HFFc6 (cell line): ENCODE measurements at regions not wholly inside any gene's neighbourhood (a gene's known extent, or its start where the extent isn't known, plus 50 kb on each side); places are given as distances from the start of the nearest gene placed in this dataset.

Source experiments
- DNase-seq: peaks from one replicate; pipeline ENCODE4 v3.0.0-alpha.2; 2018
- H3K27ac Mint-ChIP-seq: 2 replicates; pipeline ENCODE4 v1.8.0; 2020; ENCODE audit warnings: mild to moderate bottlenecking, mixed read lengths
- H3K27me3 Mint-ChIP-seq: 2 replicates; pipeline ENCODE4 v1.8.0; 2021; ENCODE audit warnings: mild to moderate bottlenecking, moderate library complexity, mixed read lengths; ENCODE audit not compliant: insufficient read depth
- H3K36me3 Mint-ChIP-seq: 2 replicates; pipeline ENCODE4 v1.8.0; 2021; ENCODE audit warnings: low read depth, mixed read lengths
- H3K4me1 Mint-ChIP-seq: 2 replicates; pipeline ENCODE4 v1.8.0; 2020; ENCODE audit warnings: low read depth, mixed read lengths
- H3K4me3 Mint-ChIP-seq: 2 replicates; pipeline ENCODE4 v1.8.0; 2020; ENCODE audit warnings: mild to moderate bottlenecking, moderate library complexity, mixed read lengths
- H3K9me3 Mint-ChIP-seq: 2 replicates; pipeline ENCODE4 v1.8.0; 2020; ENCODE audit warnings: mild to moderate bottlenecking, mixed read lengths
- TF ChIP-seq, protein P1 (sequence below): fragments of 200-600 bp; sonication (generic); IDR thresholded peaks from 2 replicates; pipeline ENCODE4 v1.5.0; 2021; ENCODE audit warnings: antibody characterized with exemption, mild to moderate bottlenecking

DNA sequence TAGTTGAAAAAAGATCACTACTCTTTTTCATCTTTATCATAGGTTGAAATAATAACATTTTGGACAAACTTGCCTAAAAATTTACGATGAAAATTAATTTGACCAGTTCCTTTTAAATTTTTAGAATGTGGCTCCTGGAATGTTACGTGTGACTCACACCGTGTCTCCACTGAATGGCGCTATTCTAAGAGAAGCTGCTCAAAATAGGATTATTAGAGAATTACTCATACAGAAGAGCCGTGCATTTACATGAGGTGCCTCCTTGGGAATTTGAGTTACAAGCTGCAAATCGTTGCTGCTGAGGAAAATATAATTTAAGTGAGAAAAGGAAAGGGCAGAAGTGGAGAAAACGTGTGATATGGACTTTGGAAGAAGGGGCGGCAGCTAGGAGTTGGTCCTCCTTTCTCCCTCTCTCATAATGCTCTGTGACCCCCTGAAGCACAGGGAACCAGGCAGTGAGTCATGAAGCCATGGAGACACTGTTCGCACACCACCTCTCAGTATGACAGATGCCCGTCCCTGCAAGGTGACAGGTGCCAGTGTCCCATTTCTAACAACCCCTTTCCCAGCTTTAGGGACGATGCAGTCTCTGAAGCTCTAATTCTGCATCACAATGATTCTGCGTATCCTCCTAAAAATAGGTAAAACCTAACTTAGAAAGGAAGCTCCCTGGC is 323.2 kb upstream of the COBL start:
- TF ChIP-seq, protein P1, sequence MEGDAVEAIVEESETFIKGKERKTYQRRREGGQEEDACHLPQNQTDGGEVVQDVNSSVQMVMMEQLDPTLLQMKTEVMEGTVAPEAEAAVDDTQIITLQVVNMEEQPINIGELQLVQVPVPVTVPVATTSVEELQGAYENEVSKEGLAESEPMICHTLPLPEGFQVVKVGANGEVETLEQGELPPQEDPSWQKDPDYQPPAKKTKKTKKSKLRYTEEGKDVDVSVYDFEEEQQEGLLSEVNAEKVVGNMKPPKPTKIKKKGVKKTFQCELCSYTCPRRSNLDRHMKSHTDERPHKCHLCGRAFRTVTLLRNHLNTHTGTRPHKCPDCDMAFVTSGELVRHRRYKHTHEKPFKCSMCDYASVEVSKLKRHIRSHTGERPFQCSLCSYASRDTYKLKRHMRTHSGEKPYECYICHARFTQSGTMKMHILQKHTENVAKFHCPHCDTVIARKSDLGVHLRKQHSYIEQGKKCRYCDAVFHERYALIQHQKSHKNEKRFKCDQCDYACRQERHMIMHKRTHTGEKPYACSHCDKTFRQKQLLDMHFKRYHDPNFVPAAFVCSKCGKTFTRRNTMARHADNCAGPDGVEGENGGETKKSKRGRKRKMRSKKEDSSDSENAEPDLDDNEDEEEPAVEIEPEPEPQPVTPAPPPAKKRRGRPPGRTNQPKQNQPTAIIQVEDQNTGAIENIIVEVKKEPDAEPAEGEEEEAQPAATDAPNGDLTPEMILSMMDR, result no peak
- H3K27ac Mint-ChIP-seq, result no peak overlapping the region
- no peak for DNase-seq
- peaks cover 2% of the 10 kb centered on the region; the same call in 1 of the 2 replicates for H3K27me3 Mint-ChIP-seq
- H3K36me3 Mint-ChIP-seq, result no peaks in the 10 kb centered on the region; the same call in 1 of the 2 replicates
- H3K9me3 Mint-ChIP-seq, result peaks cover 45% of the 10 kb centered on the region
- H3K4me3 Mint-ChIP-seq, result no peak overlapping the region
- no peaks in the 10 kb centered on the region for H3K4me1 Mint-ChIP-seq

DNA sequence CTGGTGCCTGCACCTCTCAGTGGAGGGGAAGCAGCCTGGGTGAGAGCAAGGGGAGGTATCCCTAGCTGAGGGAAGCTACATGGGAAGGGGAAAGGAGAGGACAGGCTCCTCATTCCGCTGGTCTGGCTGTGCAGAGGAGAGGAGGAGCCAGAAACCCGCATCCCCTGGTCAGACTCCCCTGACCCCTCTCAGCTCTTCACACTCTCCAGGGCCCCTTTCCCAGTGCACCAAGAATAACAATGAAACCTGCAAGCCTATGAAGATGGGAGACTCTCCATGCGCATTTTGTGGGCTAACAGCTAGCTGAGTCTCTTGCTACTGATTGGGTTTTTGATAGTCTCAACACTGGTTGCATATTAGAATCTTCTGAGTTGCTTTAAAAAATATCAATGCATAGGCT is 319.9 kb upstream of the COBL start:
- H3K27ac Mint-ChIP-seq, result no peak overlapping the region
- H3K4me1 Mint-ChIP-seq, result no peaks in the 10 kb centered on the region
- H3K36me3 Mint-ChIP-seq, result no peaks in the 10 kb centered on the region; the same call in 1 of the 2 replicates
- H3K4me3 Mint-ChIP-seq, result no peak overlapping the region
- TF ChIP-seq, protein P1, result no peak
- no peaks in the 10 kb centered on the region; the same call in 1 of the 2 replicates for H3K27me3 Mint-ChIP-seq
- H3K9me3 Mint-ChIP-seq, result peaks cover 54% of the 10 kb centered on the region
- no peak for DNase-seq

DNA sequence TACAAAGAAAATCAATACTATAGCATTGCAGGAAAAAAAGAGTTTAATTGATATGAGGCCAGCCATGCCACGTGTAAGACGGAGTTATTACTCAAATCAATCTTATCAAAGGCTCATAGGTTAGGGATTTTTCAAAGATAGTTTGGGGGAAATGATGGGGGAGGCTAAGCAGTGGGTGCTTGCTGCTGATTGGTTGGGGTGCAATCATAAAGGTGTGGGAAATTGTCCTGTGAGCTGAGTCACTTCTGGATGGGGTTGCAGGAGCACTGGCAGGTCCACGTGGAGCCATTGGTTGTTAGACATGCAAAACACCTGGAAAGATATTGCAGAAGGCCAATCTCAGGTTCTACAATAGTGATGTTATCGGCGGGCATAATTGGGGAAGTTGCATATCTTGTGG is 319.2 kb upstream of the COBL start:
- TF ChIP-seq, protein P1, result no peak
- Mint-ChIP-seq H3K4me1 (no peaks in the 10 kb centered on the region), H3K36me3 (peaks cover 5% of the 10 kb centered on the region; the same call in 1 of the 2 replicates), H3K27me3 (no peaks in the 10 kb centered on the region; the same call in 1 of the 2 replicates), H3K9me3 (peaks cover 58% of the 10 kb centered on the region), H3K4me3 (no peak overlapping the region), H3K27ac (no peak overlapping the region)
- DNase-seq, result no peak

DNA sequence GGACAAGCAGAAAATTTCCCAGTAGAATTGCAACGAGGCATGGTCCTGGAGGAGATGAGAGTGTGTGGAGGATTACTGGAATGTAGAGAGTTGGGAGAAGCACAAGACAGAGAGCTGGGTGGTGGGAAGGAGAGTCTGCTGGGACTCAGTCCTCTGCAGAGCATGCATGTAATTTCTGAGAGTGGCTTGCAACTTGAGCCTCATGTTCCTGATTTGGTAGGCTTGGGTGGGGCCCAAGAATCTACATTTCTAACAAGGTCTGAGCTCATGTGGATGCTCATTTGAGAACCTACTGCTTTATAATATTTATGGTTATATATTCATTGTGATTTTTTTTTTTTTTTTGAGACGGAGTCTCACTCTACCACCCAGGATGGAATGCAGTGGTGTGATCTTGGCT is 317.9 kb upstream of the COBL start:
- H3K36me3 Mint-ChIP-seq, result peaks cover 7% of the 10 kb centered on the region; the same call in 1 of the 2 replicates
- no peaks in the 10 kb centered on the region; the same call in 1 of the 2 replicates for H3K27me3 Mint-ChIP-seq
- H3K27ac Mint-ChIP-seq, result no peak overlapping the region
- no peaks in the 10 kb centered on the region for H3K4me1 Mint-ChIP-seq
- DNase-seq, result no peak
- no peak overlapping the region for H3K4me3 Mint-ChIP-seq
- H3K9me3 Mint-ChIP-seq, result peaks cover 62% of the 10 kb centered on the region
- TF ChIP-seq, protein P1, result no peak

GRCh38 chr7:51634025-51634424 is 317.4 kb upstream of the COBL start:
- H3K36me3 Mint-ChIP-seq, result peaks cover 7% of the 10 kb centered on the region; the same call in 1 of the 2 replicates
- no peaks in the 10 kb centered on the region for H3K4me1 Mint-ChIP-seq
- H3K9me3 Mint-ChIP-seq, result peaks cover 62% of the 10 kb centered on the region
- TF ChIP-seq, protein P1, result no peak
- DNase-seq, result no peak
- no peak overlapping the region for H3K4me3 Mint-ChIP-seq
- no peaks in the 10 kb centered on the region; the same call in 1 of the 2 replicates for H3K27me3 Mint-ChIP-seq
- H3K27ac Mint-ChIP-seq, result no peak overlapping the region
